HCT116 (cell line): ENCODE measurements at regions not wholly inside any gene's neighbourhood (a gene's known extent, or its start where the extent isn't known, plus 50 kb on each side); places are given as distances from the start of the nearest gene placed in this dataset.

Source experiments
- ATAC-seq: fragments of 200-7000 bp; cut with Tn5 transposase; 2 replicates; pipeline ENCODE4 v1.9.1; 2020; ENCODE audit warnings: mild to moderate bottlenecking, moderate library complexity
- BruUV-seq: library from RNA; stranded (reverse); fragments of 400-500 nt; replicated peaks from 2 replicates; lab custom pipeline; 2021; lab: Mats Ljungman, UMichigan
- CTCF ChIA-PET: fragments of 300-600 bp; sonication (Branson Sonifier 250); formaldehyde crosslinking; loops from one replicate; lab custom pipeline; 2021; ENCODE audit warnings: antibody characterized with exemption; lab: Charles Lee
- POLR2A ChIA-PET: fragments of 300-600, 350-600 bp; sonication (Branson Sonifier 250); formaldehyde crosslinking; loops from one replicate; lab custom pipeline; 2021; ENCODE audit warnings: antibody characterized with exemption; lab: Charles Lee
- RAD21 ChIA-PET, 2 experiments: fragments of 300-600 bp; sonication (Branson Sonifier 250); formaldehyde crosslinking; loops; one replicate each; lab custom pipeline; 2023; ENCODE audit warnings: low total read pairs in 2 of 2; ENCODE audit not compliant: uncharacterized antibody in 2 of 2, unreplicated experiment in 2 of 2, low non-redundant PET in 1 of 2; lab: Charles Lee
- DNase-seq: peaks from one replicate; pipeline ENCODE4 v3.0.0-alpha.2; 2010; ENCODE audit warnings: low read depth, low spot score
- H2AFZ ChIP-seq: fragments of 200-600 bp; shearing (Covaris generic), sonication (generic); 2 replicates; pipeline ENCODE4 v1.6.1; 2017; ENCODE audit warnings: low read depth, mixed run types, mixed read lengths, antibody characterized with exemption, low read length; ENCODE audit not compliant: poor library complexity, severe bottlenecking
- H3K27ac ChIP-seq: 2 replicates; pipeline ENCODE4 v1.5.1; 2012; ENCODE audit warnings: low read depth, low read length
- H3K27me3 ChIP-seq: fragments of 200-600 bp; sonication (generic); 2 replicates; pipeline ENCODE4 v1.6.1; 2016; ENCODE audit warnings: mixed run types, low read length, mixed read lengths; ENCODE audit not compliant: insufficient read depth
- H3K36me3 ChIP-seq, 2 experiments: fragments of 200-500 bp in 1 of 2; fragments of 200-600 bp in 1 of 2; sonication (Bioruptor generic) in 1 of 2; sonication (generic) in 1 of 2; 2 replicates each; pipeline versions ENCODE4 v1.5.1 to v1.6.1; 2014 to 2016; ENCODE audit warnings: low read length in 2 of 2, inconsistent platforms in 1 of 2, mixed read lengths in 1 of 2, mixed run types in 1 of 2; ENCODE audit not compliant: insufficient read depth in 2 of 2, control insufficient read depth in 1 of 2
- H3K4me1 ChIP-seq, 2 experiments: fragments of 200-600 bp in 1 of 2; sonication (generic) in 1 of 2; 2 replicates each; pipeline versions ENCODE4 v1.5.1 to v1.6.1; 2012 to 2017; ENCODE audit warnings: low read length in 2 of 2, inconsistent platforms in 1 of 2, mild to moderate bottlenecking in 1 of 2, mixed read lengths in 1 of 2, mixed run types in 1 of 2, moderate library complexity in 1 of 2; ENCODE audit not compliant: insufficient read depth in 2 of 2, control insufficient read depth in 1 of 2
- H3K4me2 ChIP-seq: fragments of 200-600 bp; sonication (generic); 2 replicates; pipeline ENCODE4 v1.6.1; 2017; ENCODE audit warnings: mixed run types, low read length, mixed read lengths
- H3K4me3 ChIP-seq, 2 experiments: fragments of 200-600 bp in 1 of 2; sonication (generic) in 1 of 2; replicated peaks in 1 of 2; 2 replicates each; pipeline ENCODE4 v1.5.1; 2011 to 2016; ENCODE audit warnings: low read length in 2 of 2, control low read depth in 1 of 2, low read depth in 1 of 2, mild to moderate bottlenecking in 1 of 2, mixed read lengths in 1 of 2, mixed run types in 1 of 2
- H3K79me2 ChIP-seq: fragments of 200-600 bp; sonication (generic); 2 replicates; pipeline ENCODE4 v1.6.1; 2017; ENCODE audit warnings: mild to moderate bottlenecking, mixed run types, low read length, moderate library complexity, mixed read lengths; ENCODE audit not compliant: insufficient read depth
- H3K9ac ChIP-seq: fragments of 200-600 bp; sonication (generic); 2 replicates; pipeline ENCODE4 v1.6.1; 2016; ENCODE audit warnings: low read length, mixed read lengths
- H3K9me2 ChIP-seq: fragments of 200-600 bp; sonication (generic), shearing (Covaris generic); 2 replicates; pipeline ENCODE4 v1.6.1; 2017; ENCODE audit warnings: mixed run types, mild to moderate bottlenecking, moderate library complexity; ENCODE audit not compliant: insufficient read depth
- H3K9me3 ChIP-seq, 2 experiments: fragments of 200-500 bp in 1 of 2; fragments of 200-600 bp in 1 of 2; sonication (Bioruptor generic) in 1 of 2; sonication (generic) in 1 of 2; 2 replicates each; pipeline ENCODE4 v1.6.1; 2014 to 2017; ENCODE audit warnings: low read length in 2 of 2, mixed read lengths in 2 of 2, inconsistent platforms in 1 of 2, low read depth in 1 of 2, mild to moderate bottlenecking in 1 of 2, mixed run types in 1 of 2, moderate library complexity in 1 of 2; ENCODE audit not compliant: control insufficient read depth in 1 of 2, insufficient read depth in 1 of 2
- H4K20me1 ChIP-seq: fragments of 200-600 bp; sonication (generic), shearing (Covaris generic); 2 replicates; pipeline ENCODE4 v1.6.1; 2017; ENCODE audit warnings: mixed run types, mild to moderate bottlenecking, moderate library complexity; ENCODE audit not compliant: insufficient read depth
- CBX3 ChIP-seq: IDR thresholded peaks from 2 replicates; pipeline ENCODE4 v1.6.1; 2012; ENCODE audit warnings: low read depth
- CEBPB ChIP-seq: IDR thresholded peaks from 2 replicates; pipeline ENCODE4 v1.6.1; 2012; ENCODE audit warnings: low read depth
- ZNF274 ChIP-seq: fragments of 200-500 bp; sonication (Bioruptor generic); IDR thresholded peaks from 2 replicates; pipeline ENCODE4 v1.6.1; 2014; ENCODE audit warnings: mild to moderate bottlenecking, low read depth, low read length, inconsistent platforms
- intact Hi-C: fragments of 100-400 bp; cut with micrococcal nuclease; formaldehyde crosslinking; loops from 2 replicates; pipeline ENCODE4 v1.10.0; 2022
- TF ChIP-seq, protein P1 (sequence below): IDR thresholded peaks from 2 replicates; pipeline ENCODE4 v1.6.1; 2011; ENCODE audit warnings: mild to moderate bottlenecking, low read length, moderate library complexity; ENCODE audit not compliant: insufficient replicate concordance; ENCODE audit errors: extremely low read depth
- TF ChIP-seq, protein P2 (sequence below), 3 experiments: fragments of 200-600 bp in 1 of 3; sonication (generic) in 1 of 3; IDR thresholded peaks in 2 of 3; conservative IDR thresholded peaks in 1 of 3; 2 replicates each; pipeline ENCODE4 v1.5.1; 2012 to 2017; ENCODE audit warnings: low read depth in 2 of 3, low read length in 2 of 3, antibody characterized with exemption in 1 of 3, borderline replicate concordance in 1 of 3, control low read depth in 1 of 3, mild to moderate bottlenecking in 1 of 3, mixed read lengths in 1 of 3, mixed run types in 1 of 3, moderate library complexity in 1 of 3; ENCODE audit not compliant: insufficient read depth in 1 of 3

GRCh38 chr11:97332271-97332670 lies 942.5 kb downstream of the JRKL start:
- no peaks in the 10 kb centered on the region for H3K9me2 ChIP-seq
- TF ChIP-seq CBX3 (no peak), ZNF274 (no peak), CEBPB (no peak)
- TF ChIP-seq, protein P1, sequence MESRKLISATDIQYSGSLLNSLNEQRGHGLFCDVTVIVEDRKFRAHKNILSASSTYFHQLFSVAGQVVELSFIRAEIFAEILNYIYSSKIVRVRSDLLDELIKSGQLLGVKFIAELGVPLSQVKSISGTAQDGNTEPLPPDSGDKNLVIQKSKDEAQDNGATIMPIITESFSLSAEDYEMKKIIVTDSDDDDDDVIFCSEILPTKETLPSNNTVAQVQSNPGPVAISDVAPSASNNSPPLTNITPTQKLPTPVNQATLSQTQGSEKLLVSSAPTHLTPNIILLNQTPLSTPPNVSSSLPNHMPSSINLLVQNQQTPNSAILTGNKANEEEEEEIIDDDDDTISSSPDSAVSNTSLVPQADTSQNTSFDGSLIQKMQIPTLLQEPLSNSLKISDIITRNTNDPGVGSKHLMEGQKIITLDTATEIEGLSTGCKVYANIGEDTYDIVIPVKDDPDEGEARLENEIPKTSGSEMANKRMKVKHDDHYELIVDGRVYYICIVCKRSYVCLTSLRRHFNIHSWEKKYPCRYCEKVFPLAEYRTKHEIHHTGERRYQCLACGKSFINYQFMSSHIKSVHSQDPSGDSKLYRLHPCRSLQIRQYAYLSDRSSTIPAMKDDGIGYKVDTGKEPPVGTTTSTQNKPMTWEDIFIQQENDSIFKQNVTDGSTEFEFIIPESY = no peak
- TF ChIP-seq, protein P2, sequence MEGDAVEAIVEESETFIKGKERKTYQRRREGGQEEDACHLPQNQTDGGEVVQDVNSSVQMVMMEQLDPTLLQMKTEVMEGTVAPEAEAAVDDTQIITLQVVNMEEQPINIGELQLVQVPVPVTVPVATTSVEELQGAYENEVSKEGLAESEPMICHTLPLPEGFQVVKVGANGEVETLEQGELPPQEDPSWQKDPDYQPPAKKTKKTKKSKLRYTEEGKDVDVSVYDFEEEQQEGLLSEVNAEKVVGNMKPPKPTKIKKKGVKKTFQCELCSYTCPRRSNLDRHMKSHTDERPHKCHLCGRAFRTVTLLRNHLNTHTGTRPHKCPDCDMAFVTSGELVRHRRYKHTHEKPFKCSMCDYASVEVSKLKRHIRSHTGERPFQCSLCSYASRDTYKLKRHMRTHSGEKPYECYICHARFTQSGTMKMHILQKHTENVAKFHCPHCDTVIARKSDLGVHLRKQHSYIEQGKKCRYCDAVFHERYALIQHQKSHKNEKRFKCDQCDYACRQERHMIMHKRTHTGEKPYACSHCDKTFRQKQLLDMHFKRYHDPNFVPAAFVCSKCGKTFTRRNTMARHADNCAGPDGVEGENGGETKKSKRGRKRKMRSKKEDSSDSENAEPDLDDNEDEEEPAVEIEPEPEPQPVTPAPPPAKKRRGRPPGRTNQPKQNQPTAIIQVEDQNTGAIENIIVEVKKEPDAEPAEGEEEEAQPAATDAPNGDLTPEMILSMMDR (IDR thresholded peaks at IDR 0.05 in 2 of 3, conservative IDR thresholded peaks at IDR 0.05 in 1 of 3; ENCODE audit: borderline replicate concordance in 1 of 3, insufficient read depth in 1 of 3, low read depth in 2 of 3, low read length in 2 of 3) = no peak
- H2AFZ ChIP-seq = no peak overlapping the region
- intact Hi-C loops = no loop called here
- DNase-seq (no peak), ATAC-seq (no peak)
- CTCF ChIA-PET = no interaction called here
- RAD21 ChIA-PET = no interaction called here
- H3K9me3 ChIP-seq = peaks cover 0 to 6% of the 10 kb centered on the region in 2 experiments; a peak in 2 of 4 replicates
- H4K20me1 ChIP-seq = no peaks in the 10 kb centered on the region
- no peaks in the 10 kb centered on the region for H3K36me3 ChIP-seq
- no peaks in the 10 kb centered on the region for H3K27me3 ChIP-seq
- no TSS peak for BruUV-seq
- no peak overlapping the region for H3K9ac ChIP-seq
- no peak overlapping the region for H3K4me3 ChIP-seq
- H3K4me2 ChIP-seq = no peak overlapping the region
- POLR2A ChIA-PET = no interaction called here
- H3K79me2 ChIP-seq = no peaks in the 10 kb centered on the region
- no peaks in the 10 kb centered on the region for H3K4me1 ChIP-seq
- H3K27ac ChIP-seq = no peak overlapping the region
